ENCODE measurements at regions not wholly inside any gene's neighbourhood (a gene's known extent, or its start where the extent isn't known, plus 50 kb on each side); places are given as distances from the start of the nearest gene placed in this dataset.
"Not testable (repeated sequence)": the region's sequence is repeated elsewhere in the genome, so short reads cannot be mapped to it uniquely, and the experiment has no call there.

GRCh38 chr13:89066868-89067466, 1395.8 kb downstream of the SLITRK5 start:
- H3K9me3 Mint-ChIP-seq = no peaks in the 10 kb centered on the region
- no peak overlapping the region for H3K4me3 Mint-ChIP-seq
- H3K27ac Mint-ChIP-seq = no peak overlapping the region
- no peaks in the 10 kb centered on the region for H3K36me3 Mint-ChIP-seq
- H3K27me3 Mint-ChIP-seq = no peaks in the 10 kb centered on the region
- no peaks in the 10 kb centered on the region for H3K4me1 Mint-ChIP-seq

GRCh38 chr13:89072979-89073378, 1401.8 kb downstream of the SLITRK5 start:
- Mint-ChIP-seq H3K27me3 (no peaks in the 10 kb centered on the region), H3K27ac (no peak overlapping the region), H3K36me3 (no peaks in the 10 kb centered on the region), H3K4me1 (no peaks in the 10 kb centered on the region), H3K9me3 (no peaks in the 10 kb centered on the region), H3K4me3 (no peak overlapping the region)

- H3K4me1 Mint-ChIP-seq = no peaks in the 10 kb centered on the region
Observed at GRCh38 chr13:89076622-89077021, 1405.5 kb downstream of the SLITRK5 start.

GRCh38 chr13:89082623-89083022, 1411.5 kb downstream of the SLITRK5 start:
- H3K4me3 Mint-ChIP-seq = no peak overlapping the region
- no peaks in the 10 kb centered on the region for H3K36me3 Mint-ChIP-seq
- peaks cover 4% of the 10 kb centered on the region for H3K9me3 Mint-ChIP-seq
- no peaks in the 10 kb centered on the region for H3K4me1 Mint-ChIP-seq
- H3K27me3 Mint-ChIP-seq = no peaks in the 10 kb centered on the region
- no peak overlapping the region for H3K27ac Mint-ChIP-seq

More at GRCh38 chr13:89076622-89077021, 1405.5 kb downstream of the SLITRK5 start:
- Mint-ChIP-seq H3K27ac (peak overlapping the region; percentile 64), H3K27me3 (no peaks in the 10 kb centered on the region), H3K4me3 (peak overlapping the region; percentile 16), H3K36me3 (no peaks in the 10 kb centered on the region), H3K9me3 (no peaks in the 10 kb centered on the region)

GRCh38 chr13:89088107-89088506, 1416.9 kb downstream of the SLITRK5 start:
- not testable (repeated sequence) for H3K9me3 Mint-ChIP-seq, H3K27ac Mint-ChIP-seq, H3K36me3 Mint-ChIP-seq, H3K4me3 Mint-ChIP-seq, H3K27me3 Mint-ChIP-seq, H3K4me1 Mint-ChIP-seq

GRCh38 chr13:89097994-89098393, 1426.8 kb downstream of the SLITRK5 start:
- no peaks in the 10 kb centered on the region for H3K27me3 Mint-ChIP-seq
- H3K27ac Mint-ChIP-seq = no peak overlapping the region
- H3K9me3 Mint-ChIP-seq = peaks cover 10% of the 10 kb centered on the region
- no peak overlapping the region for H3K4me3 Mint-ChIP-seq
- H3K36me3 Mint-ChIP-seq = no peaks in the 10 kb centered on the region
- H3K4me1 Mint-ChIP-seq = peaks cover 3% of the 10 kb centered on the region

GRCh38 chr13:89113744-89114143, 1442.6 kb downstream of the SLITRK5 start:
- no peaks in the 10 kb centered on the region for H3K4me1 Mint-ChIP-seq
- H3K9me3 Mint-ChIP-seq = no peaks in the 10 kb centered on the region
- H3K27me3 Mint-ChIP-seq = peaks cover 1% of the 10 kb centered on the region
- no peak overlapping the region for H3K4me3 Mint-ChIP-seq
- no peak overlapping the region for H3K27ac Mint-ChIP-seq
- H3K36me3 Mint-ChIP-seq = no peaks in the 10 kb centered on the region

GRCh38 chr13:89115307-89115706, 1444.1 kb downstream of the SLITRK5 start:
- Mint-ChIP-seq H3K4me3 (no peak overlapping the region), H3K36me3 (no peaks in the 10 kb centered on the region), H3K4me1 (no peaks in the 10 kb centered on the region), H3K9me3 (no peaks in the 10 kb centered on the region), H3K27me3 (no peaks in the 10 kb centered on the region), H3K27ac (no peak overlapping the region)

GRCh38 chr13:89136678-89137077, 1465.5 kb downstream of the SLITRK5 start:
- Mint-ChIP-seq H3K9me3 (no peaks in the 10 kb centered on the region), H3K36me3 (no peaks in the 10 kb centered on the region), H3K4me3 (no peak overlapping the region), H3K27me3 (no peaks in the 10 kb centered on the region), H3K4me1 (no peaks in the 10 kb centered on the region), H3K27ac (no peak overlapping the region)

- Mint-ChIP-seq H3K9me3 (peaks cover 4% of the 10 kb centered on the region), H3K27ac (no peak overlapping the region), H3K4me3 (no peak overlapping the region), H3K36me3 (no peaks in the 10 kb centered on the region), H3K4me1 (no peaks in the 10 kb centered on the region), H3K27me3 (no peaks in the 10 kb centered on the region)
Observed at GRCh38 chr13:89150362-89150761, 1479.2 kb downstream of the SLITRK5 start.

- peaks cover 4% of the 10 kb centered on the region for H3K9me3 Mint-ChIP-seq
- H3K27me3 Mint-ChIP-seq = no peaks in the 10 kb centered on the region
- H3K27ac Mint-ChIP-seq = no peak overlapping the region
- no peak overlapping the region for H3K4me3 Mint-ChIP-seq
- H3K36me3 Mint-ChIP-seq = no peaks in the 10 kb centered on the region
- H3K4me1 Mint-ChIP-seq = no peaks in the 10 kb centered on the region
Observed at GRCh38 chr13:89153941-89154340, 1482.8 kb downstream of the SLITRK5 start.

GRCh38 chr13:89163096-89163495, 1491.9 kb downstream of the SLITRK5 start:
- H3K9me3 Mint-ChIP-seq = peaks cover 16% of the 10 kb centered on the region
- no peak overlapping the region for H3K4me3 Mint-ChIP-seq
- H3K27me3 Mint-ChIP-seq = no peaks in the 10 kb centered on the region

GRCh38 chr13:89165685-89166084, 1494.5 kb downstream of the SLITRK5 start:
- Mint-ChIP-seq H3K27ac (no peak overlapping the region), H3K27me3 (no peaks in the 10 kb centered on the region), H3K9me3 (peaks cover 12% of the 10 kb centered on the region), H3K4me3 (no peak overlapping the region), H3K36me3 (no peaks in the 10 kb centered on the region), H3K4me1 (no peaks in the 10 kb centered on the region)

More at GRCh38 chr13:89163096-89163495, 1491.9 kb downstream of the SLITRK5 start:
- no peak overlapping the region for H3K27ac Mint-ChIP-seq
- H3K4me1 Mint-ChIP-seq = no peaks in the 10 kb centered on the region
- H3K36me3 Mint-ChIP-seq = no peaks in the 10 kb centered on the region

GRCh38 chr13:89169951-89170350, 1498.8 kb downstream of the SLITRK5 start:
- H3K36me3 Mint-ChIP-seq = no peaks in the 10 kb centered on the region
- H3K27me3 Mint-ChIP-seq = no peaks in the 10 kb centered on the region
- no peak overlapping the region for H3K27ac Mint-ChIP-seq
- no peaks in the 10 kb centered on the region for H3K4me1 Mint-ChIP-seq
- no peak overlapping the region for H3K4me3 Mint-ChIP-seq
- no peaks in the 10 kb centered on the region for H3K9me3 Mint-ChIP-seq

GRCh38 chr13:89181041-89181440, 1509.9 kb downstream of the SLITRK5 start:
- Mint-ChIP-seq H3K36me3 (no peaks in the 10 kb centered on the region), H3K27me3 (no peaks in the 10 kb centered on the region), H3K4me3 (no peak overlapping the region), H3K9me3 (peaks cover 13% of the 10 kb centered on the region), H3K27ac (no peak overlapping the region), H3K4me1 (no peaks in the 10 kb centered on the region)

GRCh38 chr13:89199138-89199537, 1528.0 kb downstream of the SLITRK5 start:
- H3K9me3 Mint-ChIP-seq = peaks cover 4% of the 10 kb centered on the region
- no peaks in the 10 kb centered on the region for H3K4me1 Mint-ChIP-seq
- no peak overlapping the region for H3K27ac Mint-ChIP-seq

GRCh38 chr13:89204435-89204834, 1533.3 kb downstream of the SLITRK5 start:
- Mint-ChIP-seq H3K36me3 (no peaks in the 10 kb centered on the region), H3K9me3 (peaks cover 8% of the 10 kb centered on the region), H3K27ac (no peak overlapping the region), H3K4me1 (no peaks in the 10 kb centered on the region), H3K27me3 (no peaks in the 10 kb centered on the region), H3K4me3 (no peak overlapping the region)

More at GRCh38 chr13:89199138-89199537, 1528.0 kb downstream of the SLITRK5 start:
- Mint-ChIP-seq H3K27me3 (no peaks in the 10 kb centered on the region), H3K4me3 (no peak overlapping the region), H3K36me3 (no peaks in the 10 kb centered on the region)

Measured in activated naive CD4-positive, alpha-beta T cell treated with anti-CD3 and anti-CD28 coated beads, Interleukin-2, amount 50 U/mL, for 24 hours (primary cell).